MM.1S (cell line): ENCODE measurements at regions not wholly inside any gene's neighbourhood (a gene's known extent, or its start where the extent isn't known, plus 50 kb on each side); places are given as distances from the start of the nearest gene placed in this dataset.

Experiments
- EZH2phosphoT487 ChIP-seq: fragments of 300-600 bp; sonication (generic); IDR thresholded peaks from 2 replicates; pipeline ENCODE4 v1.6.1; 2018; ENCODE audit warnings: antibody characterized with exemption, low read length
- TF ChIP-seq, protein P1 (sequence below): fragments of 300-600 bp; sonication (generic); IDR thresholded peaks from 2 replicates; pipeline ENCODE4 v1.5.1; 2016; ENCODE audit warnings: antibody characterized with exemption, low read length, mixed read lengths

DNA sequence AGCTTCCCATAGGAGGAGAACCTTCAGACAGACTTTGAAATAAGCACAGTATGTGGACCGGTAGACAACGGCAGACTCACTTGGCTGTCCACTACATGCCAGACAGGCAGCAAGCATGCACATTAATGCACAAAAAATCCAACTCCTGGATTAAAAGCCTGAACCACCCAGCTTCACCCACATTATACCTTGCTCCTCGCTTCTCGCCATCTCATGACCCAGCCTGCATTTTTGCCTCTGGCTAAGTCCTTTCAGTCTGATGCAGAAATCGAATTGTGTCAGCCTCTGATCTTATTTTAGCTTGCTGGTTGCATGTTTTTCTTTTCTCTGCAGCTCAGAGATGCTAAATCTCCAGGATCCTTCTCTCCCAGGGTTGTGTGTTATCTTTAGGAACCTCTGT, 358.7 kb downstream of the RFC3 start:
- no peak for TF ChIP-seq EZH2phosphoT487
- TF ChIP-seq, protein P1, sequence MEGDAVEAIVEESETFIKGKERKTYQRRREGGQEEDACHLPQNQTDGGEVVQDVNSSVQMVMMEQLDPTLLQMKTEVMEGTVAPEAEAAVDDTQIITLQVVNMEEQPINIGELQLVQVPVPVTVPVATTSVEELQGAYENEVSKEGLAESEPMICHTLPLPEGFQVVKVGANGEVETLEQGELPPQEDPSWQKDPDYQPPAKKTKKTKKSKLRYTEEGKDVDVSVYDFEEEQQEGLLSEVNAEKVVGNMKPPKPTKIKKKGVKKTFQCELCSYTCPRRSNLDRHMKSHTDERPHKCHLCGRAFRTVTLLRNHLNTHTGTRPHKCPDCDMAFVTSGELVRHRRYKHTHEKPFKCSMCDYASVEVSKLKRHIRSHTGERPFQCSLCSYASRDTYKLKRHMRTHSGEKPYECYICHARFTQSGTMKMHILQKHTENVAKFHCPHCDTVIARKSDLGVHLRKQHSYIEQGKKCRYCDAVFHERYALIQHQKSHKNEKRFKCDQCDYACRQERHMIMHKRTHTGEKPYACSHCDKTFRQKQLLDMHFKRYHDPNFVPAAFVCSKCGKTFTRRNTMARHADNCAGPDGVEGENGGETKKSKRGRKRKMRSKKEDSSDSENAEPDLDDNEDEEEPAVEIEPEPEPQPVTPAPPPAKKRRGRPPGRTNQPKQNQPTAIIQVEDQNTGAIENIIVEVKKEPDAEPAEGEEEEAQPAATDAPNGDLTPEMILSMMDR = no peak
